Left cardiac atrium (tissue), 4 donors: ENCODE measurements at regions not wholly inside any gene's neighbourhood (a gene's known extent, or its start where the extent isn't known, plus 50 kb on each side); places are given as distances from the start of the nearest gene placed in this dataset.

Experiments
- ATAC-seq, 2 donors: fragments of 200-7000 bp; cut with Tn5 transposase; one replicate each; pipeline ENCODE4 v1.9.1; 2020; ENCODE audit warnings: mild to moderate bottlenecking in 2 of 2, moderate library complexity in 2 of 2
- DNase-seq: peaks from one replicate; pipeline ENCODE4 v3.0.0-alpha.2; 2020
- intact Hi-C, 2 donors: fragments of 100-400 bp; cut with DNase I; formaldehyde crosslinking; loops; one replicate each; pipeline versions ENCODE4 v1.14.1 to v1.15.1; 2022 to 2023
- donor health status: DM: no; HTN: yes; CAD: no.
- donor health status: DM: no; HTN: yes; CAD: no; lungs with severe emphysema.
- donor health status: DM: yes; HTN: yes; CAD: no.
- donor health status: Dilated cardiomyopathy.

- intact Hi-C loops = no loop called here
- ATAC-seq (no peak), DNase-seq (no peak)
Observed at GRCh38 chr2:47315475-47315874, 53.6 kb upstream of the EPCAM start.

GRCh38 chr2:47313728-47314127 is 55.4 kb upstream of the EPCAM start:
- DNase-seq (no peak), ATAC-seq (no peak)
- intact Hi-C loops = no loop called here

DNA sequence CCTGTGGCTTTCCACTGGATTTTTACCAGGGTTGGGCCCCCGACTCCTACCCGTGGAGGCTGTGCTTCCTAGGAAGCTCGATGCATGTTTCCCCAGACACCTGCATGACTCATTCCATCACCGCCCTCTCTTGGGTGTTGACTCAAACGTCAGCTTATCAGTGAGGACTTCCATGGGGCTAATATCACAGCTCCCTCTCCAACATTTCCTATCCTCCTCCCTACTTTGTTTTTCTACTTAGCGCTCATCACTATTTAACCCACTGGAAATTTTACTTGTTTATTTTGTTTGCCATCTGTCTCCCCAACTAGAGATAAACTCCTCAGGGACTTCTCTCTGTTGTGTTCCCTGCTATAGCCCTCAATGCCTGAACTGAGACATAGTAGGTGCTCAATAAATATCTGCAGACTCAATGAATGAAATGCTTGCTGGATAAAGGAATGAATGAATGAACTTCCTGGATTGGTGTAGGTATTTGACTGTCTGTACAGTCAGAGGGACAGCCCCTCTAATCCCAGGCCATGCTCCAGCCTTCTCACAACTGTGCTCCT is 55.9 kb upstream of the EPCAM start:
- intact Hi-C loops = no loop called here
- peak; percentile 38 to 84 for ATAC-seq
- no peak for DNase-seq

DNA sequence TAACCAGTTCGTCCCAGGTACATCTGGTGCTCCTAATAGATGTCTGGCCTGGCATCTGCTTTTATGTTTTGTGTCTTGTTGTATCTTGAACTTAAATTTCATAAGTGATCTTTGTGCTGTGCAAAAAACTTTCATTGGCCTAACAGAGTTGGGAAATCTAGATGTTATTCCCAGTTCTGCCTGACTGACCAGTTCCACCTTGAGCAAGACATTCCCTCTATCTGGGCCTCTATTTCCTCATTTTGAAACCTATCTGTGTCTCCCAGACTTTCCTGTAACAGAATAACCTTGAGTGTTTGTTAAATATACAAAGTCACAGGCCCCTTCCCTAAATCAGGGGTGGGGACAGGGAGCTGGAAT is 56.6 kb upstream of the EPCAM start:
- intact Hi-C loops = no loop called here
- DNase-seq (no peak), ATAC-seq (no peak)

GRCh38 chr2:47311764-47312490 is 57.2 kb upstream of the EPCAM start:
- DNase-seq = no peak
- no peak for ATAC-seq
- intact Hi-C loops = no loop called here

DNA sequence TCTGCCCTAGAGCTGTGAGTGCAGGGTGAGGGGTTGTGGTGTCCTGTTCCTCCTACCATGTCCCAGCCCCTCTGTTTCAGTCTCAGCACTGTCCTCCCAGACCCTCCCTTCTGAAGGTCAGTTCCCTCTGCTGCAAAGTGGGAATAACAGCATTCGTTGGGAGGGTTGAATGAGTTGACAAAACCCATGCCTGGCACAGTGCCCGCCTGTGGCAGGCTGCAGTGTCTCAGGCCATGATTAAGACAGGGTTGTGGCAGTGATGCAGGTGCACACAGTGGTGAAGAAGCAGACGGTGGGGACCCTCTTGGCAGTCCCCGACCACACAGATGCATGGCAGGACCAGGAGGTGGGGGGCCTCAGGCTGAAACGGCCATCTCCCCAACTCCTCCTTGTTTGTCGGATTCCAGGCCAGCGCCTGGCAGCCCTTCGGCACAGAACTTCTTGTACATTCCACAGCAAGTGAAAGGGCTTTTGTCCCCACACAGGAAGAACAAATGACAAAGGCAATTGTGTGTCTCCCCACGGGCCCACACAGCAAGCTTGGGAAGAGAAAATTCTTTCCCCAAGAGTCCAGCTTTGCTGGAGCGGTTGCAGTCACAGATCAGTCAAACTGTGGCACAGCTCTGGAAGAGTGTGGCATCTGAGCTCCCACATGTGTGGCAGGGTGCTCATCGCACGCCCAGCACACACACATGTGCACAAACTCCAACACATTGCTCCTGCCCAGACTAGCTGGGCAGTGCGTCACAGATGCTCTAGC is 58.1 kb upstream of the EPCAM start:
- ATAC-seq (peak; percentile 39 to 44), DNase-seq (peak; percentile 34)
- intact Hi-C loops = no loop called here

DNA sequence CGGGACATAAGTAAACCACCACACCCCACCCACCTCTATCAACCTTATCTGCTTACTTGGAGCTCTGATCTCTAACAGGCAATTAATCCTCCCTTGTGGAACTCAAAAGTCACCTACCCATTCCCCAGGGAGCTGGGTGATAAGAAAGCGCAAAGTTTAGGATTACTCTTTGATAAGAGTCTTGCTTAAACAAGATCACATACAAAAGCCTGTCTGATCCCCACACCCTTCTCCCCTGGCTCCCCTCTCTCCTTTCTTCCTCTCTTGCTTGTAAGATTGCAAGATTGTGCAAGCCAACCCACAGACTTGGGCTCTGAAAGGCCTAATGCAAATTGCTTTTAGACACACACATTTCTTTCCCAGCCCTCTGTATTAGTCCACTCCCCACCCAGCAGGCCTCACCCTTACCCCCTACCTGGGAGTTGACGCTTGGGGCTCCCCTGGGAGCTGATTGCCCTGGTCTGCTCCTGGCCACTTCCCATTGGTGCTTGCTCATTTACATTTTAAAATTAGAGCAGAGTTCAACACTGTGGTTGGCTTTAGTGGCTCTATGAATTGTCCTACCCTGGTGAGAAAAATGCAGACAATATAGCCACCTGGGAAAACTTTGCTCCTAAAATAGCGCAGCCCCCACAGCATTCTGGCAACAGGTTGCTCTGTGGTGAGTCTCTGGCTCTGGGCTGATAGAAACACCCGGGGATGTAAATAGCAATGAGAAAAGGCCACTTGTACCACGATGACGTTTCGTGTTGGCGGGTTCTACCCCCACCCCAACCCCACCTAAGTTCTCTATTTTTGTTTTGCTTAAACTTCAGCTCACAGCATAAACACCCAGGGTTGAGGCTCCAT is 58.9 kb upstream of the EPCAM start:
- ATAC-seq = peak; percentile 17 to 28
- intact Hi-C loops = no loop called here
- no peak for DNase-seq

DNA sequence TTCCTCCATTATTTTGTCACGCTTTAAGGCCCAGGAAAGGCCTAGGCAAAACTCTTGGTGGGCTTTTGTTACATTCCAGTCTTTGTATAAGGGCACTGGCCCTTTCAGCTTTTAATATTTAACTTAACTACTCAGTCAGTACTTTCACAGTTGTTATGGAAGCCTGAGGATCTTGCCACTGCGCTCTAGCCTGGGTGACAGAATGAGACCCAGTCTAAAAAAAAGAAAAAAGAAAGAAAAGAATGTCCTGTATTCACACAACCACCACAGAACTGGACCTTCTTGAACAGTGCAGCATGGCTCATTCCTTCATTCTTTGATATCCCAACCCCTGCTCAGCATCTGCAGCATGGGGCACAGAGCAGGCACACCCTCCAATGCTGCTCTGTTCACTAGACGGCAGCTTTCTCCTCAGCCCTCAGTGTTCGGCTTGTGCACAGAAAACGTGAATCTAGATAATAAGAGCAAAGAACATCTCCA is 59.6 kb upstream of the EPCAM start:
- intact Hi-C loops = no loop called here
- ATAC-seq = peak in 1 of 2 donors; percentile 14
- DNase-seq = no peak

DNA sequence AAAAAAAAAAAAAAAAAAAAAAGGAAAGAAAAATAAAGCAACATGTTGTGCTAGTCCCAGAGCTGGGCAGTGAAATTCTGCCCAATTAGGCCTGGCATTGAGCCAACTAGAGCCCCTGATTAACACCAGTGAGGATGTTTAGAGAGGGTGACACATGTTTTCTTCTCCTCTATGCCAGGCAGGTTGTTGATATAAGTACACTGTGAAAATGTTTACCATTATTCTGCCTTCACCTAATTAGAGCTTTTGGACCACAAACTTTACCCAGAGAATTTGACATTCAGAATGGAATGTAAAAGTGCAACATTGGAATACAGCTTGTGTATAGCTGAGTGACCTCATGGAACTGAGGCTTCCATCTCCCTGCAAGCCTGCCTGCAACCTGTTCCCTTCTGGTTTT is 62.0 kb upstream of the EPCAM start:
- ATAC-seq (no peak), DNase-seq (no peak)
- intact Hi-C loops = no loop called here

- ATAC-seq (no peak), DNase-seq (no peak)
- intact Hi-C loops = no loop called here
Observed at GRCh38 chr2:47304654-47305053, 64.5 kb upstream of the EPCAM start.

DNA sequence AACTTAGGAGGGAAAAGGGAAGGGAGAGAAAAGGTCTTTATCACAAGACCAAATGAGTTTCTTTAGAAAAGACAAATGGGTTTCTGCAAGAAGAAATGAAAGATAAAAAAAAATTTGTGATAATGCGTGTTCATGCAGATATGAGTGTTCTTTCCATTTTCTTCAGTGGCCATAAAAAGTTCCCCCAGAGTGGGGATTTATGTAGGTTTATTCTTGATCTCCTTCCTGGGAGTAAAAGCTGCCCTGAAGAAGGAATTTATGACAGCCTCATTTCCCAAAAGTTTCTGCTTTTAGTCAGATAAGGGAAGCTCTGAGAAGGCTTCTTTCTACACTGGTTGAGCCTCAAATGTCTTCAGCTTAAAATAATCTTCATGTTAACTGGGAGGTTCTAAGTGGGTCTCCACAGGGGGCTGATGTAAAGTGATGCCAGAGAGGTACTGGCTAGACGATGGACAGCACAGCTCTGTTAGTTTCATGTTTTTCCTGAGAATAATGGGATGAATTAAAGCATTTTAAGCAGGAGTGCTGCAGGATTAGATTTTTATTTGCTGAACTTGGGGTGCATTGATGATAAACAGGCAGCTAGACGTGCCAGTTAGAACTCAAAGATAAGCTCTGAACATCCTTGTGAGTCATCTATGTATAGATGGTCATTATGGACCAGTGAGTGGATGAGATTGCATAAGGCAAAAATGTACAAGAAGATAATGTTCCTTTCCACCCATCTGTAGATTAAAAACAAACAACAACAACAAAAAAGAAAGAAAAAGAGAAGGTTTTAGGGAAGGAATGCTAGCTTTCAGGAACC is 65.6 kb upstream of the EPCAM start:
- ATAC-seq = no peak
- intact Hi-C loops = no loop called here
- no peak for DNase-seq

GRCh38 chr2:47302308-47302707 is 66.8 kb upstream of the EPCAM start:
- intact Hi-C loops = no loop called here
- ATAC-seq = peak; percentile 17 to 64
- no peak for DNase-seq

DNA sequence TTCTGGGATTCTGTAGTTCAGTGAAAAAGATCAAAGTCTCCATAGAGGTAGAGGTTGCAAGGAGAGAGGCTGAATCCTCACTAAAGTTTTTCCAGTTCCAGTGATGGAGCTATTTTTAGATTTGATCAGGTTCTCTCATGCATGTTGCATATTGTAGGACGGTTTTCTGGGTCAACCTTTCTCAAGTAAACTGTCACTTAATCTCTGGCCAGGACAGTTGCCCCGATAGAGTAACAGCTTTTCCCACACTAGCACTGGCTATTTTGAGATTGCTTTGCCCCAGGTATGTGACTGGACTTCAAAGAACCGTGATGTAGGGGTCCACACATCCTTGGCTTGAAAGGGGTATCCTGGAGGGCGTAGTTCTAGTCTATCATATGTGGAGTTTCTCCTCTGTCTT is 67.4 kb upstream of the EPCAM start:
- intact Hi-C loops = no loop called here
- ATAC-seq = no peak
- DNase-seq = no peak

- intact Hi-C loops = no loop called here
- ATAC-seq (no peak), DNase-seq (no peak)
Observed at GRCh38 chr2:47301277-47301618, 67.9 kb upstream of the EPCAM start.

DNA sequence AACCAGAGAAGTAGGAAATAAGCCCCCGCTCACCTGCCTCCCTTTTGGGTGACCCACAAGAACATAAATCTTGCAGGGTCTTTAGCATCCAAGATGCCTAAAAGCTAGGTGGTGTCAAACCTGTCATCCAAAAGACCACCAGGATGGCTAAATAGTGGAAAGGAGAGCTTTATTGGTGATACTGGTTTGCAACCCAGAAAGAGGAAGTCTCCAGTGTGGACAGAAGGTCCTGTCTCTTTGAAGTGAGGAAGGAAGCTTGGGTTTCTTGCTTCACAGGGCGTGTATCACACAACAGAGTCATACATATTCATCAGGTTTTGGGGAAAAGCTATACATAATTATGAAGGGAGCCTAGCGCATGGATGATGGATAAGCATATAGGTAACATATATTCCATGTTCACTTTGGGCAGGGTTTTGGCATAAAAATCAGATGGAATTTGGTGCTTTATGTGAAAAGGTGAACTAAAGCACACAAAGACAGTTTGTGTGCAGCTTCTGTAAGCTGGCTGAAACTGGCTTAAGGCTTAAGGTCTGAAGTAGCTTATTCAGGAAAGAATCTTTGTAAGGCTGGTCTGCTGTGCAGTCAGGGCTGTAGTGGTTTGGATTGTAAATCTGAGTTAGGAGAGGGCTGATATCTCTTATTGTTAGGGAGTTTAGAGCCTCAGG is 68.4 kb upstream of the EPCAM start:
- DNase-seq = no peak
- ATAC-seq = peak in 1 of 2 donors; percentile 51
- intact Hi-C loops = no loop called here

GRCh38 chr2:47300081-47300480 is 69.0 kb upstream of the EPCAM start:
- DNase-seq (no peak), ATAC-seq (no peak)
- intact Hi-C loops = no loop called here

DNA sequence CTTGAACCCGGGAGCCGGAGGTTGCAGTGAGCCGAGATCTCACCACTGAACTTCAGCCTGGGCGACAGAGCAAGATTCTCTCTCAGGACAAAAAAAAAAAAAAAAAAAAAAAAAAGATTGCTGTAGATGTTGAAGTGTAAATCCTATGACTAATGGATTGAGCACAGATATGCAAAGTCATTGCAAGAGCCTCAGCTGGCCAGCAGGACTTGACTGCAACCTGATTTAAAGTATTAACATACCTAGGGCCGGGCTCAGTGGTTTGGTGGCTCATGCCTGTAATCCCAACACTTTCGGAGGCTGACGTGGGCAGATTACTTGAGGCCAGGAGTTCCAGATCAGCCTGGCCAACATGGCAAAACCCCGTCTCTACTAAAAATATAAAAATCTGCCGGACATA is 69.6 kb upstream of the EPCAM start:
- ATAC-seq (peak in 1 of 2 donors; percentile 64), DNase-seq (no peak)
- intact Hi-C loops = no loop called here

GRCh38 chr2:47298771-47299170 is 70.3 kb upstream of the EPCAM start:
- no peak for DNase-seq
- intact Hi-C loops = no loop called here
- no peak for ATAC-seq
